Thyroid gland (tissue), 4 donors: ENCODE measurements at regions not wholly inside any gene's neighbourhood (a gene's known extent, or its start where the extent isn't known, plus 50 kb on each side); places are given as distances from the start of the nearest gene placed in this dataset.

Source experiments
- POLR2A ChIP-seq, 2 donors: fragments of 450-650 bp; IDR thresholded peaks; one replicate each; pipeline ENCODE4 v1.6.1; 2017; ENCODE audit warnings: antibody characterized with exemption in 2 of 2, mild to moderate bottlenecking in 2 of 2, moderate library complexity in 1 of 2
- TF ChIP-seq, protein P1 (sequence below), 6 experiments: fragments of 200-600 bp in 3 of 6; fragments of 450-650 bp in 3 of 6; sonication (generic) in 3 of 6; IDR thresholded peaks; one replicate each; pipeline ENCODE4 v1.5.1; 2016 to 2019; ENCODE audit warnings: antibody characterized with exemption in 6 of 6, mild to moderate bottlenecking in 2 of 6, inconsistent platforms in 1 of 6, moderate library complexity in 1 of 6

DNA sequence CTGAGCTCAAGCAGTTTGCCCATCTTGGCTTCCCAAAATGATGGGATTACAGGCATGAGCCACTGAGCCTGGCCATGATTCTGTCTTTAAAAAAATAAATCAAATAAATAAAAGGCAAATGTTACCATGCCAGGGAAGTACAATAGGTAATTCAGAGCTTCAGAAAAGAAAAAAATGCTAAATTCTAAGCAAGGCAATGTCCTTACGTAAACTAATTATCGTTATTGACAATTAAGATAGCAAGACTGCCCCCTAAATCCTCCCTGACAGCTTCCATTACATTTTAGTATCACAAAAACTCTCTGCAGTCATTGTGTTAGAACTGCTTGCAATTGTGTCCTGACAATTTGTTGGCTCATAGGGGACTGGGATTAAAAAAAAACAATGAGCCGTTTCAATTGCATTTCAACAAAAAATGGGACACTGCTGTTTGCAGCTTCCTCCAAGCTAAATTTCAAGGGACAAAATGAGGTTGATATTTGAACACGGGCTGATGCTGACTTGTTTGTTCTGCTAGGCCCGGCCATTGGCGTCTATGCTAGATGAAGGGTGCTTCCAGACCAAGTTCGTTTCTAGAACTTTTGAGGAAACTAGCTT is 88.9 kb downstream of the MOGAT1 start:
- TF ChIP-seq, protein P1, sequence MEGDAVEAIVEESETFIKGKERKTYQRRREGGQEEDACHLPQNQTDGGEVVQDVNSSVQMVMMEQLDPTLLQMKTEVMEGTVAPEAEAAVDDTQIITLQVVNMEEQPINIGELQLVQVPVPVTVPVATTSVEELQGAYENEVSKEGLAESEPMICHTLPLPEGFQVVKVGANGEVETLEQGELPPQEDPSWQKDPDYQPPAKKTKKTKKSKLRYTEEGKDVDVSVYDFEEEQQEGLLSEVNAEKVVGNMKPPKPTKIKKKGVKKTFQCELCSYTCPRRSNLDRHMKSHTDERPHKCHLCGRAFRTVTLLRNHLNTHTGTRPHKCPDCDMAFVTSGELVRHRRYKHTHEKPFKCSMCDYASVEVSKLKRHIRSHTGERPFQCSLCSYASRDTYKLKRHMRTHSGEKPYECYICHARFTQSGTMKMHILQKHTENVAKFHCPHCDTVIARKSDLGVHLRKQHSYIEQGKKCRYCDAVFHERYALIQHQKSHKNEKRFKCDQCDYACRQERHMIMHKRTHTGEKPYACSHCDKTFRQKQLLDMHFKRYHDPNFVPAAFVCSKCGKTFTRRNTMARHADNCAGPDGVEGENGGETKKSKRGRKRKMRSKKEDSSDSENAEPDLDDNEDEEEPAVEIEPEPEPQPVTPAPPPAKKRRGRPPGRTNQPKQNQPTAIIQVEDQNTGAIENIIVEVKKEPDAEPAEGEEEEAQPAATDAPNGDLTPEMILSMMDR (IDR thresholded peaks at IDR 0.05): no peak
- TF ChIP-seq POLR2A (IDR thresholded peaks at IDR 0.05): no peak
